T47D (cell line): ENCODE measurements at regions not wholly inside any gene's neighbourhood (a gene's known extent, or its start where the extent isn't known, plus 50 kb on each side); places are given as distances from the start of the nearest gene placed in this dataset.
"Not testable (repeated sequence)": the region's sequence is repeated elsewhere in the genome, so short reads cannot be mapped to it uniquely, and the experiment has no call there.

Experiments used
- DNase-seq, 2 experiments: peaks; one replicate each; pipeline versions ENCODE4 v3.0.0 to v3.0.0-alpha.2; 2011 to 2012; ENCODE audit warnings: low read depth in 1 of 2, low spot score in 1 of 2
- JUND ChIP-seq: IDR thresholded peaks from 2 replicates; pipeline ENCODE4 v1.6.1; 2012; ENCODE audit warnings: low read depth
- in situ Hi-C: cut with HindIII; loops from 2 replicates; pipeline ENCODE4 v1.10.0; 2016; ENCODE audit warnings: low sequenced_read_pairs, low pct_unique_long_range_greater_than_20kb

DNA sequence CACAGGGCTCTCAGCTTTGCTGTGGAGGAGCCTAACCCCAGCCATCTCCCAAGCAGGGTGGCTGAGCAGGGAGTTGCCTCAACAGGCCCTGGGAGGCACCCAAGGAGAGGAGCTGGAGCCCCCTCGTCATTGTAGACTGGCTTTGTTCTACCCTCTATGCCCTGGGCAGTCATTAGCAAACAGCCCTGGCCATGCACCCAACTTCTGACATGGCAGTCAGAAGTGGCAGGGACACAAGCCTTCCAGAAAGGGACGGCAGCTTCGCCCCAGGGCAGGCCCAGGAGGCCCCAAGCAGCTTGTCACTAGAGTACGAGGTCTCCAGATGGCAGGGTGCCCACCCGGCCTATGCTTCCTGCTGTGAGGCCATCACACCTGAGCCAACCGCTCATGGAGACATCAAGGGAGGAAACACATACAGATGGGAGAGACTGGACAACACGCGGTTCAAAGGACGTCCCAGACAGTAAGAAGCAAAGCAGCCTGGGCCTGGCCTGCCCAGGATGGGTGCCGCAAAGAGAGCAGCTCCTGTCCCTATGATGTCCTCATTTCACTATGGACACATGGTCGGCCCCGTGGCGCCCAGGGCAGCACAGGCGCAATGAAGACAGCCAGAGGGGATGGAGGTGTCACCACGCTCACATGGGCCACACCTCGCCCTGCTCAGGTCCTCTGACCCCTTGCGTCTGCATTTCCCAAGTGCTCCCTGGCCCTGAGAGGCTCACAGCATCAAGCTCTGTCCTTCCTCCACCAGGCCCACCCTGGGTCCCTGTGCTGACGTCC lies 190.9 kb upstream of the CXCL12 start:
- in situ Hi-C loops: no loop called here
- no peak for TF ChIP-seq JUND
- no peak for DNase-seq

DNA sequence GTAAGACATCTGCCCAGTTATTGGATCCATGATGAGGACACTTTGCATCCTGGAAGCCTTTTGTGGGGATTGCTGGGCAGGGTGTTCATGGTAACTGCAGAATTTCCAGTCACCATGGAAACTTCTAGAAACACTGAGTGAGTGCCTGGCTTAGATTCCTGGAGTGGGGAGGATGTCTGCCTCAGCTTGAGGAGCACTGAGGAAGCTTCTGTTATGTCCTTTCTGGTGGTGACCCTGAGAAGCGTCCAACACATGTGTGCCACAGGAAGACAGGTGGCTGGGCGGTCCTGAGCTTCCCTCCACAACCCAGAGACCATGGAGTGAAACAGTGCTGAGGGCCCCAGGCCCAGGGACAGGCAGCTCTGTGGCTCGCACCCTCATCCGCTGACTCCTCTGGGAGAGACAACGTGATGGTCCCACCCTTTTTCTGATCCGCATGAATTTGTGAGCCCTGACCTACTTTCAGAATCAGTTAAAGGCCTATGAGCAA lies 191.8 kb upstream of the CXCL12 start:
- in situ Hi-C loops: no loop called here
- no peak for TF ChIP-seq JUND
- DNase-seq: no peak

DNA sequence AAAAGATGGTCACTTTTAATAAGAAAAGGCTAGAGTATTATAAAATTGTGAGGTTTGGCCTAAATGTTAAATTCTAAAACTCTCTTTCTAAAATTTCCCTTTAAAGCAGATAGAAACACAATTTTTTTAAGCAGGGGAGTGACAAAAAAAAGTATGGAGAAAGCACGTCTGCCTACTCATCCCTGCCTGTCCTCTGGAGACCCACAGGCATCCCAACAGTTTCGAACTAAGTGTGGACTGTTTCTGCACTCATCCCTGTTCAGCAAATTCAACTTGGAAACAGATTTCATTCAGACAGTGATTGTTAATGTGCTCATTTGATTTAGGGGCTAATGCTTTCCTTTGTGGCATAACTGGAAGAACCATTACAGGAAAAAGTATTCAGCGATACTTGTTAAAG lies 192.6 kb upstream of the CXCL12 start:
- no peak for TF ChIP-seq JUND
- in situ Hi-C loops: no loop called here
- no peak for DNase-seq

DNA sequence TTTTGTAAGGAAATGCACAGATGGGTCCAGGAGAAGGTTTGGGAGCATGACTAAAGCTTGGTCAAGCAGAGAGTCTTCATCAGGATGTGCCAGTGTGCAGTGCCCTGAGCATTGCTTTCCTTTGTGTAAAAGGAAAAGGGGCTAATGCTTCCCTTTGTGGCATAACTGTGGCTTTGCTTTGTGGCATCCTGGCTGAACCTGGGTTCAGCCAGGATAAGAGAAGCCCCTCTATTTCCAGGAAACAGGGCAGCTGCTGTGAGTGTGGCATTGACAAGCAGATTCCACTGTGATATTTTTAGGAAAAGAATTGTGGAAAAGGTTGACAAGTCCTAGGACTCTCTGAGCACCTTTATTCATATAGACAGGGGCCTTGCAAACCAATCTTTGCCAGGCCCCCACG lies 193.4 kb upstream of the CXCL12 start:
- no peak for DNase-seq
- in situ Hi-C loops: no loop called here
- no peak for TF ChIP-seq JUND

- in situ Hi-C loops: not testable (repeated sequence)
These were observed 194.1 kb upstream of the CXCL12 start for GRCh38 chr10:44578963-44579362.

DNA sequence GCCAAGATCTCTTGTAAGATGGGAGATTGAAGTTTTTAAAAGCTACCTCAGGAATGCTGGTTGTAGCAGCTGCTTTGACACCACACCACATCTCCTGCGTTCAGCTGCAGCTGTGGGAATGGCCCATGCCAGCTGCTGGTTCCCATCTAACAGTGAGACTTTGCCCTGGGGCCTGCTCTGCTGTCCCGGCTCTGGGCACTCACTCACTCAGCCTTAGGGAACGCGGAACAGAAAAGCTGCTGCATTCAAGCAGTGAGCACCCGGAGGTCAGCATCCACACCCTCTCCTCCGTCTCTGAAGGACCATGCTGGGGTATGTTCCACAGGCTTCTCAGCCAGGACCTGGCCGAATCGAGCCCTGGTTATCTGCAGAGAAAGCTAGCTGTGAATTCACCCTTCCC lies 197.1 kb upstream of the CXCL12 start:
- DNase-seq: no peak

More at GRCh38 chr10:44578963-44579362, 194.1 kb upstream of the CXCL12 start:
- not testable (repeated sequence) for DNase-seq

DNA sequence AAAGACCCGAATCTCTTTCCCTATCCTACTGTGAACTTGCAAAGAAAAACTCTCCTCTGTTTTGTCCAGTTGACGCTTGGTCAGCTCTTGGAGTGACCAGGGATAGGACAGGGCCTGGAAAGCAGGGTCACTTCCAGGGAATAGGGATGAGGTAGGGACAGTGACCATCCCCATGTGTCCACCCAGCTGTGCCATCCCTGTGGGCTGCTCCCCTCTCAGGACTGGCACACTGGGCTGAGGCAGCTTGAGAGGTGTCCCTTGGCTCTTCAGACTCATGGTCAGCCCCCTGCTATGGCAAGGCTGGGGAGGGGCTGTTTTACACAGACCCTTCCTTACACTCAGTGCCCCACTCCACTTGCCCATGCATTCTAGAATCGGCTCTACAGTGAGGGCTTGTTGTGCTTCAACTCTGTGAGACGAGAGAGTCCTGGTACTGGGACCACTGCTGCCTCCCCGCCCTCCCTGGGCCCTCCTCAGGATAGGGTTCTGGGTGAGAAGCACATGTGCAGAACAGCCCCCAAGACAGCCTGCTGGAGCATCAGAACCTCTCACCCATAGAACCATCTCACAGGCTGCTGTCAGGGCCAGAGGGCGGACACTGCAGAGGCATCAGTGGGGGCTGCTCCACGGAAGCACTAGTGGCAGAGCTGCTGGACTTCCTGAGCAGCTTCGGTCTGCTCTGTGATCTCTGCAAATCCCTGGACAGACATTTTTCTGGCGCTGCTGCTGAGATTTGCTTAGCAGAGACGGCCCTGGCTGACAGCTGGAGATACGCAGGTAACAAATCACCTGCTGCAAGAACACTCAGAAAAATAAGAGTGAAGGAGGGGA lies 202.8 kb upstream of the CXCL12 start:
- no peak for TF ChIP-seq JUND
- DNase-seq: no peak
- in situ Hi-C loops: no loop called here

More for the DNA sequence above, 197.1 kb upstream of the CXCL12 start:
- TF ChIP-seq JUND: no peak
- in situ Hi-C loops: no loop called here

DNA sequence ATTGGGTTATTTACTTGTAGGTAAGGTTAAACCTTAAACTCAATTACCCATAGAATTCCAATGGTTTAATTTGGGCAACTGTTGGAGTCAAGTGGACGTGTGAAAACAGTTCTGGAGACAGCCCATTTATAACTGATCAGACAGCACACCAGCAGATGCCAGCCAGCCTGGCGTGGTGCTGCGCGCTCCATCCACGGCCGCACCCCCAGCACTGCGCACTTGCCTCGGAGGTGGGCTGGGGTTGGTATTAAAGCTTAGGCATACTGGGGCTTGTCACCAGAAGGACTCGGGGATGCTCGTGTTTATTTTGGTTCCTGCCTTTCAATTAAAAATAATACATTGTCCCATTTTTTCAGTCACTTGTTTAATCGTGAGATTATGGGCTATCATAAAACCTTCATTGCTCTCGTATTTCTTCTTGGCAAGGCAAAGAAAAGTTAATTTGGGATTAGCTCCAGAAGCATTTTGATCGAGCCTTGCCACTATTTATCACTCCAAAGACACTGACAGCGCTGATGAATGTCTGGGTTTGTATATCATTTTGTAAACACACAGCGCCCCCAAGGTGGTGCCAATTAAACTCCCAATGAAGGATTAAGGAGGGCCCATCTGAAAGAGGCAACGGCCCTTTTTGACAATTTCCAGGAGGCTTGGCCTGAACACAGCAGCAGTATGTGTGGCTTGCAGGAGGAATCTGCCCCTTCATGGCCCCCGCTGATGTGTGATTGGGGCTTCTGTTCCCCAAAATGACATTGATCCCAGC lies 204.5 kb upstream of the CXCL12 start:
- no peak for DNase-seq
- in situ Hi-C loops: no loop called here
- TF ChIP-seq JUND: no peak

GRCh38 chr10:44589944-44590449 lies 205.1 kb upstream of the CXCL12 start:
- TF ChIP-seq JUND: no peak
- DNase-seq: no peak
- in situ Hi-C loops: no loop called here

GRCh38 chr10:44591911-44592310 lies 207.0 kb upstream of the CXCL12 start:
- TF ChIP-seq JUND: no peak
- in situ Hi-C loops: no loop called here

DNA sequence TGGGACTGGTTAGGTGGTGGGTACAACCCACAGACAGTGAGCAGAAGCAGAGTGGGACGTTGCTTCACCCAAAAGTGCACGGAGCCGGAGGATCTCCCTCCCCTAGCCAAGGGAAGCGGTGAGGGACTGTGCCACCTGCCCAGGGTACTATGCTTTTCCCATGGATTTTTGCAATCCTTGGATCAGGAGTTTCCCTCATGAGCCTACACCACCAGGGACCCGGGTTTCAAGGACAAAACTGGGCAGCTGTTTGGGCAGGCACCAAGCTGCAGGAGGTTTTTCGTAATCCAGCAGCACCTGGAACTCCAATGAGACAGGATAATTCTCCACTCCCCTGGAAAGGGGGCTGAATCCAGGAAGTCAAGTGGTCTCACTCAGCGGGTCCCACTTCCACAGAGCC lies 209.1 kb upstream of the CXCL12 start:
- TF ChIP-seq JUND: no peak
- DNase-seq: no peak
- in situ Hi-C loops: no loop called here

More at GRCh38 chr10:44591911-44592310, 207.0 kb upstream of the CXCL12 start:
- no peak for DNase-seq

DNA sequence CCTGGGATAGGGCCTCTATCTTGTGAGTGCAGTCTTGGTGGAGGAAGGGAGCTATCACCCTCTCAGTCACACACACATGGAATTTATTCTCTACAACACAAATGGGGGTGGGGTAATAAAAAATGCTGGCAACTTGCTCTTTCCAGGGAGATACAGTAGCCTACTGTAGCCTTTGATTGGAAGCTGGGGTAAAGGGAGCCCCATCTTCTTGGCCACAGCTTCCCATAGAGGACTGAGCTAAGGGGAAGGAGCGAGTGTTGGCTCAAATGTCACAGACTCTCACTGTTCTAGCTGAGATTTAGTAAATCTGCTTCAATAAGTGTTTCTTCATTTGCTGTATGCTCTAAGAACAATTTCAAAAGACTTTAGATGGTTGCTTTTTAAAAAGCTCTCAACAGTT lies 222.2 kb upstream of the CXCL12 start:
- TF ChIP-seq JUND: no peak
- in situ Hi-C loops: no loop called here

More for the DNA sequence above, 222.2 kb upstream of the CXCL12 start:
- DNase-seq: no peak
